ENCODE measurements at regions not wholly inside any gene's neighbourhood (a gene's known extent, or its start where the extent isn't known, plus 50 kb on each side); places are given as distances from the start of the nearest gene placed in this dataset.

GRCh38 chr3:20250786-20251185, 64.8 kb upstream of the SGO1 start:
- Histone ChIP-seq H2BK15ac (ENCODE audit: low read depth, low read length) (no peak overlapping the region), H3K14ac (replicated peaks; ENCODE audit: low read depth, low read length) (no peak overlapping the region), H3K27ac (ENCODE audit: insufficient read depth, low read length) (no peak overlapping the region), H4K91ac (ENCODE audit: insufficient read depth, low read depth, low read length) (no peak overlapping the region), H2AK5ac (ENCODE audit: low read depth, low read length) (no peak overlapping the region), H2BK5ac (ENCODE audit: low read depth, low read length, poor library complexity, severe bottlenecking) (no peak overlapping the region), H3K4me2 (ENCODE audit: low read depth, low read length) (no peak overlapping the region), H4K20me1 (ENCODE audit: insufficient read depth, low read length) (no peaks in the 10 kb centered on the region), H2BK20ac (ENCODE audit: low read depth, low read length) (no peak overlapping the region), H3K27me3 (ENCODE audit: control insufficient read depth, insufficient read depth, low read length) (no peaks in the 10 kb centered on the region), H2BK120ac (ENCODE audit: low read depth, low read length) (no peak overlapping the region), H3K79me1 (ENCODE audit: low read depth in 1 of 2, low read length in 2 of 2) (no peaks in the 10 kb centered on the region), H3K18ac (ENCODE audit: low read depth, low read length) (no peak overlapping the region), H3K4me3 (ENCODE audit: insufficient read depth, low read depth, low read length) (no peak overlapping the region), H3K56ac (ENCODE audit: extremely low read depth, insufficient read depth, low read length) (no peak overlapping the region), H3K9me1 (ENCODE audit: insufficient read depth, low read length) (no peaks in the 10 kb centered on the region), H3K4ac (ENCODE audit: low read depth, low read length) (no peak overlapping the region), H3K9ac (ENCODE audit: low read depth, low read length) (no peak overlapping the region), H4K5ac (ENCODE audit: low read depth, low read length) (no peak overlapping the region), H3K23ac (ENCODE audit: low read depth, low read length) (no peak overlapping the region), H3K4me1 (ENCODE audit: control insufficient read depth, insufficient read depth, low read length) (no peaks in the 10 kb centered on the region), H2AFZ (replicated peaks; ENCODE audit: low read length, poor library complexity) (no peak overlapping the region), H2AK9ac (replicated peaks; ENCODE audit: low read depth, low read length, poor library complexity) (no peak overlapping the region), H3K36me3 (ENCODE audit: control insufficient read depth, insufficient read depth, low read length) (no peaks in the 10 kb centered on the region), H4K8ac (ENCODE audit: low read depth in 2 of 2, low read length in 2 of 2) (no peak overlapping the region), H3K9me3 (ENCODE audit: control insufficient read depth, insufficient read depth, low read length) (no peaks in the 10 kb centered on the region; the same call in 1 of the 2 replicates)
- no peak for DNase-seq
- ChIA-PET POLR2A (ENCODE audit: unreplicated experiment) (no interaction called here), CTCF (no interaction called here)
- WGBS, 2 experiments (ENCODE audit: extremely low coverage in 2 of 2, insufficient read length in 1 of 2) = no CpG with 5 or more reads among the region's 1 CpG
- no peak for ATAC-seq (ENCODE audit: low read depth)
- dilution Hi-C loops (cut with HindIII; ENCODE audit: low sequenced_read_pairs, unreplicated experiment) (no loop called here), intact Hi-C loops (cut with micrococcal nuclease) (no loop called here), in situ Hi-C loops (cut with MboI; ENCODE audit: low sequenced_read_pairs) (no loop called here)
- TF ChIP-seq CEBPB (IDR thresholded peaks at IDR 0.05; ENCODE audit: low read depth, low read length) (no peak), RFX5 (IDR thresholded peaks at IDR 0.05; ENCODE audit: low read depth, low read length) (no peak), POLR2A (IDR thresholded peaks at IDR 0.05; ENCODE audit: low read depth, low read length) (no peak), CTCF (conservative IDR thresholded peaks at IDR 0.05; ENCODE audit: low read depth, low read length) (no peak), FOS (IDR thresholded peaks at IDR 0.05; ENCODE audit: low read depth, low read length) (no peak), MXI1 (IDR thresholded peaks at IDR 0.05; ENCODE audit: borderline replicate concordance, low read depth, low read length) (no peak), MAFK (IDR thresholded peaks at IDR 0.05; ENCODE audit: low read depth, low read length) (no peak), RAD21 (IDR thresholded peaks at IDR 0.05; ENCODE audit: low read length) (no peak), MAZ (IDR thresholded peaks at IDR 0.05; ENCODE audit: borderline replicate concordance, low read depth, low read length) (no peak), NFE2L2 (IDR thresholded peaks at IDR 0.05; ENCODE audit: low read depth, low read length) (no peak), CHD1 (IDR thresholded peaks at IDR 0.05; ENCODE audit: low read depth, low read length) (no peak), RCOR1 (IDR thresholded peaks at IDR 0.05; ENCODE audit: insufficient replicate concordance, low read length) (no peak), USF2 (IDR thresholded peaks at IDR 0.05; ENCODE audit: low read depth, low read length) (no peak), BHLHE40 (IDR thresholded peaks at IDR 0.05; ENCODE audit: low read depth, low read length) (no peak), SMC3 (IDR thresholded peaks at IDR 0.05; ENCODE audit: low read depth, low read length) (no peak), ELK1 (IDR thresholded peaks at IDR 0.05; ENCODE audit: borderline replicate concordance, low read depth, low read length) (no peak)
- BruUV-seq (replicated peaks) = no TSS peak
